CD4-positive, alpha-beta T cell (primary cell): ENCODE measurements at regions not wholly inside any gene's neighbourhood (a gene's known extent, or its start where the extent isn't known, plus 50 kb on each side); places are given as distances from the start of the nearest gene placed in this dataset.

Experiments
- ATAC-seq: fragments of 200-7000 bp; cut with Tn5 transposase; one replicate; pipeline ENCODE4 v1.10.0; 2022; ENCODE audit warnings: mild to moderate bottlenecking; ENCODE audit not compliant: poor library complexity
- CTCF ChIA-PET: fragments of 350-600 bp; sonication (Branson Sonifier 250); formaldehyde crosslinking; loops from one replicate; lab custom pipeline; 2021; ENCODE audit warnings: antibody characterized with exemption, inconsistent platforms; lab: Charles Lee
- POLR2A ChIA-PET: fragments of 350-600 bp; sonication (Branson Sonifier 250); formaldehyde crosslinking; loops from one replicate; lab custom pipeline; 2021; ENCODE audit warnings: antibody characterized with exemption, inconsistent platforms; lab: Charles Lee
- DNase-seq, 14 experiments: peaks; one replicate each; pipeline ENCODE4 v3.0.0-alpha.2; 2013 to 2020; ENCODE audit warnings: mixed read lengths in 2 of 14
- H3K27ac ChIP-seq, 2 donors: one replicate each; pipeline versions ENCODE4 v1.5.1 to v1.7.0; 2013; ENCODE audit warnings: low read length in 2 of 2, low read depth in 1 of 2, mild to moderate bottlenecking in 1 of 2
- H3K27me3 ChIP-seq, 2 experiments: 1 replicate in 1 of 2; 2 replicates in 1 of 2; pipeline versions ENCODE4 v1.6.1 to v1.7.0; 2013; ENCODE audit warnings: low read length in 2 of 2, control low read depth in 1 of 2, mild to moderate bottlenecking in 1 of 2, moderate library complexity in 1 of 2; ENCODE audit not compliant: insufficient read depth in 2 of 2, control insufficient read depth in 1 of 2
- H3K36me3 ChIP-seq: one replicate; pipeline ENCODE4 v1.6.1; 2013; ENCODE audit warnings: low read length, control low read depth; ENCODE audit not compliant: insufficient read depth
- H3K4me1 ChIP-seq: one replicate; pipeline ENCODE4 v1.6.1; 2013; ENCODE audit warnings: low read length, control low read depth; ENCODE audit not compliant: insufficient read depth
- H3K4me3 ChIP-seq: one replicate; pipeline ENCODE4 v1.5.1; 2013; ENCODE audit warnings: mild to moderate bottlenecking, low read length, moderate library complexity
- H3K9me3 ChIP-seq, 2 experiments: 1 replicate in 1 of 2; 2 replicates in 1 of 2; pipeline versions ENCODE4 v1.6.1 to v1.7.0; 2013; ENCODE audit warnings: low read length in 2 of 2, mild to moderate bottlenecking in 2 of 2, control low read depth in 1 of 2, moderate library complexity in 1 of 2; ENCODE audit not compliant: control insufficient read depth in 1 of 2, insufficient read depth in 1 of 2
- H3K27ac Mint-ChIP-seq: one replicate; pipeline ENCODE4 v1.8.0; 2020; ENCODE audit warnings: mixed read lengths
- H3K27me3 Mint-ChIP-seq: one replicate; pipeline ENCODE4 v1.8.0; 2021; ENCODE audit warnings: mixed read lengths
- H3K36me3 Mint-ChIP-seq: one replicate; pipeline ENCODE4 v1.8.0; 2021; ENCODE audit warnings: low read depth, mixed read lengths
- H3K4me1 Mint-ChIP-seq: one replicate; pipeline ENCODE4 v1.8.0; 2021; ENCODE audit warnings: low read depth, mixed read lengths
- H3K4me3 Mint-ChIP-seq: one replicate; pipeline ENCODE4 v1.8.0; 2020; ENCODE audit warnings: mild to moderate bottlenecking, mixed read lengths
- H3K9me3 Mint-ChIP-seq: one replicate; pipeline ENCODE4 v1.8.0; 2020; ENCODE audit warnings: mixed read lengths
- intact Hi-C, 2 experiments: fragments of 100-400 bp; cut with DNase I in 1 of 2; cut with micrococcal nuclease in 1 of 2; formaldehyde crosslinking; loops; one replicate each; pipeline versions ENCODE4 v1.15.1 to v1.9.0; 2023 to 2025; cut with DNase I, micrococcal nuclease
- TF ChIP-seq, protein P1 (sequence below): fragments of 200-600 bp; IDR thresholded peaks from one replicate; pipeline ENCODE4 v1.8.0; 2022; ENCODE audit warnings: antibody characterized with exemption, mild to moderate bottlenecking

DNA sequence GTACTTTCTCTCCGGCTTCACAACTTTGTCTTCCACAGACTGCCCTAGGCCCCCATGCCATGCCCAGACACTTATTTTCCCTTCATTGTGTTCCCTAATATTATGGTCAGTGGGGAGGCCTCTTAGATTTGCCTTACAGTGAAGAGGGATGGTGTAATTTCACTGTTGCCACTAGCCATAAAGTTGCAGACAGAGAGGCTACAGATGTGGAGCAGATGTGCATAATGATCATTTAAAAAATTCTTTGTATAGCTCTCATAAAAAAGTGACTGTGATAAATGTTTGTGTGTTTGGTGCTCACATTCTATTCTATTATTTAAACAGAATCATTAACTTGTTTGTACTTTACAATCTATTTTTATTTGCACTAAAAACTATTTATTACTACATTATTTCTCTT is 67.5 kb upstream of the FN1 start:
- ChIA-PET POLR2A (no interaction called here), CTCF (no interaction called here)

DNA sequence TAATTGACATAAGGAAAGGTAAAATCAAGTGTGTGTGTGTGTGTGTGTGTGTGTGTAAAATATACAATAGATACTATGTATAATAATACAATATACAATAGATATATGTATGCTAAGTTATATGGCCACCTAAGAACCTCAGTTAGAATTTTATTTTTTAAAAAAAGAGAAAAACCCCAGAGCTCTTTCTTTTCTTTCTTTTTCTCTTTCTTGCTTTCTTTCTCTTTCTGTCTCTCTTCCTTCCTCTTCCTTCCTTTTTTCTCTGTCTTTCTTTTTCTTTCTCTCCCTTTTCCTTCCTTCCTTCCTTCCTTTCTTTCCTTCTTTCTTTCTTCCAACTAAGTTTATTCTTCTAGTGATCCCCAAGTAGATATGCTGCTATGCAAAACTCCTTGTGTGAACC is 64.6 kb upstream of the FN1 start:
- POLR2A ChIA-PET = no interaction called here
- Mint-ChIP-seq H3K4me1 (no peaks in the 10 kb centered on the region), H3K27me3 (peaks cover 18% of the 10 kb centered on the region), H3K4me3 (no peak overlapping the region), H3K27ac (no peak overlapping the region), H3K36me3 (no peaks in the 10 kb centered on the region), H3K9me3 (no peaks in the 10 kb centered on the region)
- H3K4me1 ChIP-seq = no peaks in the 10 kb centered on the region
- ATAC-seq (no peak), DNase-seq (no peak)
- H3K36me3 ChIP-seq = no peaks in the 10 kb centered on the region
- H3K4me3 ChIP-seq = no peak overlapping the region
- no peak overlapping the region for H3K27ac ChIP-seq
- CTCF ChIA-PET = no interaction called here
- H3K27me3 ChIP-seq = peaks cover 0 to under 1% of the 10 kb centered on the region in 2 experiments
- TF ChIP-seq, protein P1, sequence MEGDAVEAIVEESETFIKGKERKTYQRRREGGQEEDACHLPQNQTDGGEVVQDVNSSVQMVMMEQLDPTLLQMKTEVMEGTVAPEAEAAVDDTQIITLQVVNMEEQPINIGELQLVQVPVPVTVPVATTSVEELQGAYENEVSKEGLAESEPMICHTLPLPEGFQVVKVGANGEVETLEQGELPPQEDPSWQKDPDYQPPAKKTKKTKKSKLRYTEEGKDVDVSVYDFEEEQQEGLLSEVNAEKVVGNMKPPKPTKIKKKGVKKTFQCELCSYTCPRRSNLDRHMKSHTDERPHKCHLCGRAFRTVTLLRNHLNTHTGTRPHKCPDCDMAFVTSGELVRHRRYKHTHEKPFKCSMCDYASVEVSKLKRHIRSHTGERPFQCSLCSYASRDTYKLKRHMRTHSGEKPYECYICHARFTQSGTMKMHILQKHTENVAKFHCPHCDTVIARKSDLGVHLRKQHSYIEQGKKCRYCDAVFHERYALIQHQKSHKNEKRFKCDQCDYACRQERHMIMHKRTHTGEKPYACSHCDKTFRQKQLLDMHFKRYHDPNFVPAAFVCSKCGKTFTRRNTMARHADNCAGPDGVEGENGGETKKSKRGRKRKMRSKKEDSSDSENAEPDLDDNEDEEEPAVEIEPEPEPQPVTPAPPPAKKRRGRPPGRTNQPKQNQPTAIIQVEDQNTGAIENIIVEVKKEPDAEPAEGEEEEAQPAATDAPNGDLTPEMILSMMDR = no peak
- intact Hi-C loops = no loop called here
- H3K9me3 ChIP-seq = no peaks in the 10 kb centered on the region

More for the DNA sequence above, 67.5 kb upstream of the FN1 start:
- peaks cover 18% of the 10 kb centered on the region for H3K27me3 Mint-ChIP-seq
- no peaks in the 10 kb centered on the region for H3K36me3 ChIP-seq
- H3K4me1 ChIP-seq = no peaks in the 10 kb centered on the region
- H3K9me3 Mint-ChIP-seq = no peaks in the 10 kb centered on the region
- no peak overlapping the region for H3K27ac ChIP-seq
- ATAC-seq (no peak), DNase-seq (no peak)
- H3K9me3 ChIP-seq = no peaks in the 10 kb centered on the region
- TF ChIP-seq, protein P1 = no peak
- no peak overlapping the region for H3K4me3 Mint-ChIP-seq
- no peak overlapping the region for H3K27ac Mint-ChIP-seq
- H3K4me3 ChIP-seq = no peak overlapping the region
- H3K36me3 Mint-ChIP-seq = no peaks in the 10 kb centered on the region
- peaks cover 4% of the 10 kb centered on the region for H3K4me1 Mint-ChIP-seq
- no peaks in the 10 kb centered on the region for H3K27me3 ChIP-seq
- intact Hi-C loops = no loop called here

DNA sequence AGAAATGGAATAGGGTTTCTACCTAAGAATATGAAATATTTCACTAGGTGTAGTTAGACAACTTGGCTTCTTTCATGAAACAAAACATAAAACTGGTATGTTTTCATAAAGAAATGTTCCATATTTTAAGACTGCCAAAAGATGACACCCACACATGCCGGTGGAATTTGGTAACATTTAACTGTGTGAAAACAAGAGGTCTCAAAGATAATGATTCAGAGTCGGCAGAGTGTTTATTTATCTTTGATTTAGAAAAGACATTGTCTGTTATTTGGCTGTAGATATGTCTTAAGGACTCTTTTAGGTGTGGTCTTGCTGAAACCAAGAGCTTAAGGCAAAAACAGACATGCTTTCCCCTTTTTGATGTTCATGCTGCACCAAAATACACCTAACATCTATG is 63.5 kb upstream of the FN1 start:
- Mint-ChIP-seq H3K27me3 (peaks cover 18% of the 10 kb centered on the region), H3K4me1 (no peaks in the 10 kb centered on the region), H3K36me3 (no peaks in the 10 kb centered on the region), H3K27ac (no peak overlapping the region), H3K9me3 (no peaks in the 10 kb centered on the region), H3K4me3 (no peak overlapping the region)
- ChIA-PET CTCF (no interaction called here), POLR2A (no interaction called here)
- H3K36me3 ChIP-seq = no peaks in the 10 kb centered on the region
- intact Hi-C loops = no loop called here
- TF ChIP-seq, protein P1 = no peak
- no peak for ATAC-seq
- no peaks in the 10 kb centered on the region for H3K4me1 ChIP-seq
- no peaks in the 10 kb centered on the region for H3K9me3 ChIP-seq
- H3K27me3 ChIP-seq = peaks cover 0 to 2% of the 10 kb centered on the region in 2 experiments
- H3K4me3 ChIP-seq = no peak overlapping the region
- H3K27ac ChIP-seq = no peak overlapping the region
- DNase-seq = no peak
